A549 (cell line): ENCODE measurements at regions not wholly inside any gene's neighbourhood (a gene's known extent, or its start where the extent isn't known, plus 50 kb on each side); places are given as distances from the start of the nearest gene placed in this dataset.

Experiments used
- CEBPB ChIP-seq, 2 experiments: fragments of >200 bp in 1 of 2; sonication (Bioruptor Twin) in 1 of 2; formaldehyde crosslinking in 1 of 2; IDR thresholded peaks; 2 replicates each; pipeline ENCODE4 v1.6.1; 2012 to 2016
- EP300 ChIP-seq, 2 experiments: fragments of >200 bp; sonication (Bioruptor Twin); formaldehyde crosslinking; IDR thresholded peaks; 2 replicates in 1 of 2; 3 replicates in 1 of 2; pipeline ENCODE4 v1.6.1; 2016 to 2017
- HDAC2 ChIP-seq: fragments of 200-600 bp; sonication (generic); IDR thresholded peaks from 2 replicates; pipeline ENCODE4 v1.6.1; 2016
- JUNB ChIP-seq: fragments of >200 bp; sonication (Bioruptor Twin); formaldehyde crosslinking; IDR thresholded peaks from 2 replicates; pipeline ENCODE4 v1.6.1; 2016
- MAZ ChIP-seq: fragments of 150-350 bp; IDR thresholded peaks from 2 replicates; pipeline ENCODE4 v1.6.1; 2014; ENCODE audit warnings: antibody characterized with exemption, low read depth, low read length, borderline replicate concordance
- NR3C1 ChIP-seq: fragments of >200 bp; sonication (Bioruptor Twin); formaldehyde crosslinking; IDR thresholded peaks from 3 replicates; pipeline ENCODE4 v1.6.1; 2017
- POLR2A ChIP-seq: IDR thresholded peaks from 2 replicates; pipeline ENCODE4 v1.6.1; 2012; ENCODE audit warnings: mild to moderate bottlenecking, low read length
- RAD21 ChIP-seq, 2 experiments: fragments of >200 bp in 1 of 2; sonication (Bioruptor Twin) in 1 of 2; formaldehyde crosslinking in 1 of 2; IDR thresholded peaks in 1 of 2; conservative IDR thresholded peaks in 1 of 2; 2 replicates in 1 of 2; 3 replicates in 1 of 2; pipeline ENCODE4 v1.6.1; 2012 to 2018; ENCODE audit warnings: inconsistent platforms in 1 of 2
- RCOR1 ChIP-seq: fragments of 150-350 bp; IDR thresholded peaks from 2 replicates; pipeline ENCODE4 v1.6.1; 2014; ENCODE audit warnings: antibody characterized with exemption, low read length, low read depth
- RFX5 ChIP-seq: fragments of 450-650 bp; IDR thresholded peaks from 2 replicates; pipeline ENCODE4 v1.7.1; 2014; ENCODE audit warnings: antibody characterized with exemption, mild to moderate bottlenecking, moderate library complexity
- SMC3 ChIP-seq: fragments of >200 bp; sonication (Bioruptor Twin); formaldehyde crosslinking; IDR thresholded peaks from 3 replicates; pipeline ENCODE4 v1.6.1; 2018; ENCODE audit warnings: inconsistent platforms
- TF ChIP-seq, protein P1 (sequence below): fragments of >200 bp; sonication (Bioruptor Twin); formaldehyde crosslinking; IDR thresholded peaks from 3 replicates; pipeline ENCODE4 v1.5.1; 2016
- TF ChIP-seq, protein P2 (sequence below): fragments of 200-600 bp; sonication (generic); IDR thresholded peaks from 2 replicates; pipeline ENCODE4 v1.6.1; 2016; ENCODE audit warnings: antibody characterized with exemption, mild to moderate bottlenecking, moderate library complexity

DNA sequence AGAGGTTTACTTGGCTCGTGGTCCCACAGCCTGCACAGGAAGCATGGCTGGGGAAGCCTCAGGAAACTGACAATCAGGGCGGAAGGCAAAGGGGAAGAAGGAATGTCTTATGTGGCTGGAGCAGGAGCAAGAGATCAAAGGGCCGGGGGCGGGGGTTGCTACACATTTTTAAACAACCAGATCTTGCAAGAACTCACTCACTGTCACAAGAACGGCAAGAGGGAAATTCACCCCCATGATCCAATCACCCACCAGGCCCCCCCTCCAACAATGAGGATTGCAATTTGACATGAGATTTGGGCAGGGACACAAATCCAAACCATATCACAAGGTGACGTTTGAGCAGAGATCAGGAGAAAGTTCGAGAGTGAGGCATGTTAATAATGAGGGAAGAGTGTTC is 163.7 kb upstream of the RPH3A start:
- TF ChIP-seq RCOR1 (no peak), CEBPB (IDR thresholded peaks at IDR 0.05) (no peak), MAZ (no peak), JUNB (no peak), SMC3 (no peak), POLR2A (no peak), RAD21 (conservative IDR thresholded peaks at IDR 0.05 in 1 of 2, IDR thresholded peaks at IDR 0.05 in 1 of 2) (no peak), EP300 (IDR thresholded peaks at IDR 0.05) (no peak), NR3C1 (no peak), HDAC2 (no peak), RFX5 (no peak)
- TF ChIP-seq, protein P1, sequence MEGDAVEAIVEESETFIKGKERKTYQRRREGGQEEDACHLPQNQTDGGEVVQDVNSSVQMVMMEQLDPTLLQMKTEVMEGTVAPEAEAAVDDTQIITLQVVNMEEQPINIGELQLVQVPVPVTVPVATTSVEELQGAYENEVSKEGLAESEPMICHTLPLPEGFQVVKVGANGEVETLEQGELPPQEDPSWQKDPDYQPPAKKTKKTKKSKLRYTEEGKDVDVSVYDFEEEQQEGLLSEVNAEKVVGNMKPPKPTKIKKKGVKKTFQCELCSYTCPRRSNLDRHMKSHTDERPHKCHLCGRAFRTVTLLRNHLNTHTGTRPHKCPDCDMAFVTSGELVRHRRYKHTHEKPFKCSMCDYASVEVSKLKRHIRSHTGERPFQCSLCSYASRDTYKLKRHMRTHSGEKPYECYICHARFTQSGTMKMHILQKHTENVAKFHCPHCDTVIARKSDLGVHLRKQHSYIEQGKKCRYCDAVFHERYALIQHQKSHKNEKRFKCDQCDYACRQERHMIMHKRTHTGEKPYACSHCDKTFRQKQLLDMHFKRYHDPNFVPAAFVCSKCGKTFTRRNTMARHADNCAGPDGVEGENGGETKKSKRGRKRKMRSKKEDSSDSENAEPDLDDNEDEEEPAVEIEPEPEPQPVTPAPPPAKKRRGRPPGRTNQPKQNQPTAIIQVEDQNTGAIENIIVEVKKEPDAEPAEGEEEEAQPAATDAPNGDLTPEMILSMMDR, result no peak
- TF ChIP-seq, protein P2, sequence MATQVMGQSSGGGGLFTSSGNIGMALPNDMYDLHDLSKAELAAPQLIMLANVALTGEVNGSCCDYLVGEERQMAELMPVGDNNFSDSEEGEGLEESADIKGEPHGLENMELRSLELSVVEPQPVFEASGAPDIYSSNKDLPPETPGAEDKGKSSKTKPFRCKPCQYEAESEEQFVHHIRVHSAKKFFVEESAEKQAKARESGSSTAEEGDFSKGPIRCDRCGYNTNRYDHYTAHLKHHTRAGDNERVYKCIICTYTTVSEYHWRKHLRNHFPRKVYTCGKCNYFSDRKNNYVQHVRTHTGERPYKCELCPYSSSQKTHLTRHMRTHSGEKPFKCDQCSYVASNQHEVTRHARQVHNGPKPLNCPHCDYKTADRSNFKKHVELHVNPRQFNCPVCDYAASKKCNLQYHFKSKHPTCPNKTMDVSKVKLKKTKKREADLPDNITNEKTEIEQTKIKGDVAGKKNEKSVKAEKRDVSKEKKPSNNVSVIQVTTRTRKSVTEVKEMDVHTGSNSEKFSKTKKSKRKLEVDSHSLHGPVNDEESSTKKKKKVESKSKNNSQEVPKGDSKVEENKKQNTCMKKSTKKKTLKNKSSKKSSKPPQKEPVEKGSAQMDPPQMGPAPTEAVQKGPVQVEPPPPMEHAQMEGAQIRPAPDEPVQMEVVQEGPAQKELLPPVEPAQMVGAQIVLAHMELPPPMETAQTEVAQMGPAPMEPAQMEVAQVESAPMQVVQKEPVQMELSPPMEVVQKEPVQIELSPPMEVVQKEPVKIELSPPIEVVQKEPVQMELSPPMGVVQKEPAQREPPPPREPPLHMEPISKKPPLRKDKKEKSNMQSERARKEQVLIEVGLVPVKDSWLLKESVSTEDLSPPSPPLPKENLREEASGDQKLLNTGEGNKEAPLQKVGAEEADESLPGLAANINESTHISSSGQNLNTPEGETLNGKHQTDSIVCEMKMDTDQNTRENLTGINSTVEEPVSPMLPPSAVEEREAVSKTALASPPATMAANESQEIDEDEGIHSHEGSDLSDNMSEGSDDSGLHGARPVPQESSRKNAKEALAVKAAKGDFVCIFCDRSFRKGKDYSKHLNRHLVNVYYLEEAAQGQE, result no peak
